Breast epithelium (tissue), 4 donors: ENCODE measurements at regions not wholly inside any gene's neighbourhood (a gene's known extent, or its start where the extent isn't known, plus 50 kb on each side); places are given as distances from the start of the nearest gene placed in this dataset.

Experiments
- DNase-seq, 2 donors: peaks; one replicate each; pipeline ENCODE4 v3.0.0-alpha.2; 2019; ENCODE audit warnings: low spot score in 2 of 2
- H3K27ac ChIP-seq, 2 donors: fragments of 200-600 bp; sonication (generic) in 1 of 2; one replicate each; pipeline ENCODE4 v1.5.1; 2016 to 2019; ENCODE audit warnings: mild to moderate bottlenecking in 1 of 2
- H3K27me3 ChIP-seq, 2 donors: fragments of 200-600 bp; sonication (generic) in 1 of 2; one replicate each; pipeline versions ENCODE4 v1.5.1 to v1.6.0; 2017 to 2019; ENCODE audit warnings: control low read depth in 1 of 2, mild to moderate bottlenecking in 1 of 2
- H3K36me3 ChIP-seq: fragments of 200-600 bp; one replicate; pipeline ENCODE4 v1.5.1; 2019
- H3K4me1 ChIP-seq, 2 donors: fragments of 200-600 bp; sonication (generic); one replicate each; pipeline ENCODE4 v1.5.1; 2016 to 2019; ENCODE audit warnings: control low read depth in 1 of 2
- H3K4me3 ChIP-seq, 3 donors: fragments of 200-600 bp; sonication (generic); 1 replicate in 2 of 3; 2 replicates in 1 of 3; pipeline ENCODE4 v1.5.1; 2016 to 2019; ENCODE audit warnings: mild to moderate bottlenecking in 3 of 3, moderate library complexity in 2 of 3
- H3K9me3 ChIP-seq, 2 donors: fragments of 200-600 bp; sonication (generic) in 1 of 2; one replicate each; pipeline ENCODE4 v1.5.1; 2016 to 2019; ENCODE audit warnings: control low read depth in 1 of 2
- POLR2A ChIP-seq: fragments of 450-650 bp; IDR thresholded peaks from one replicate; pipeline ENCODE4 v1.6.1; 2016; ENCODE audit warnings: antibody characterized with exemption, mild to moderate bottlenecking, moderate library complexity
- POLR2AphosphoS5 ChIP-seq, 3 donors: sonication (generic); formaldehyde crosslinking; IDR thresholded peaks; one replicate each; pipeline ENCODE4 v1.6.1; 2017; ENCODE audit warnings: antibody characterized with exemption in 3 of 3
- intact Hi-C: fragments of 100-400 bp; cut with DNase I; formaldehyde crosslinking; loops from one replicate; pipeline ENCODE4 v1.15.1; 2023; ENCODE audit warnings: low total_unique reads
- TF ChIP-seq, protein P1 (sequence below), 3 donors: fragments of 450-650 bp; IDR thresholded peaks; one replicate each; pipeline ENCODE4 v1.5.1; 2016 to 2017; ENCODE audit warnings: antibody characterized with exemption in 3 of 3, mild to moderate bottlenecking in 3 of 3, moderate library complexity in 3 of 3

DNA sequence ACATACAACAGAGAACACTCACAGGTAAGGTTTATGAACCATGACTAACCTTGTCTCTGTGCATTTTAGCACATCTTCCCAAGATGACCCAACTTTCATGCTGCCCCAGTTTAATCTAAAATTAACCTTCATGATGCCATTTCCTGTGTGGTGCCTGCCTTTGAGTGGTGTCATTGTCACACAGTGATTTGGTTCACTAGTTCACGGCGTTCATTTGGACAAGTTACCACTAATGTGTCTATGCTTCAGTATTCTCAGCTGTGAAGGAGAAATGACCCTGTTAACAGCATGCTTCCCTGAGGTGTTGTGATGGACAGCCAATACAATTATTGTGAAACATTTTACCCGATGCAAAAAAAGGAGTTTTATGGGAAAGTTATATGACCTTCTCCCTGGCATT, 693.1 kb downstream of the RWDD3 start:
- no peak overlapping the region for H3K4me3 ChIP-seq
- no peaks in the 10 kb centered on the region for H3K9me3 ChIP-seq
- intact Hi-C loops, result no loop called here
- H3K36me3 ChIP-seq, result no peaks in the 10 kb centered on the region
- H3K27me3 ChIP-seq, result no peaks in the 10 kb centered on the region
- H3K4me1 ChIP-seq, result no peaks in the 10 kb centered on the region
- H3K27ac ChIP-seq, result no peak overlapping the region
- TF ChIP-seq, protein P1, sequence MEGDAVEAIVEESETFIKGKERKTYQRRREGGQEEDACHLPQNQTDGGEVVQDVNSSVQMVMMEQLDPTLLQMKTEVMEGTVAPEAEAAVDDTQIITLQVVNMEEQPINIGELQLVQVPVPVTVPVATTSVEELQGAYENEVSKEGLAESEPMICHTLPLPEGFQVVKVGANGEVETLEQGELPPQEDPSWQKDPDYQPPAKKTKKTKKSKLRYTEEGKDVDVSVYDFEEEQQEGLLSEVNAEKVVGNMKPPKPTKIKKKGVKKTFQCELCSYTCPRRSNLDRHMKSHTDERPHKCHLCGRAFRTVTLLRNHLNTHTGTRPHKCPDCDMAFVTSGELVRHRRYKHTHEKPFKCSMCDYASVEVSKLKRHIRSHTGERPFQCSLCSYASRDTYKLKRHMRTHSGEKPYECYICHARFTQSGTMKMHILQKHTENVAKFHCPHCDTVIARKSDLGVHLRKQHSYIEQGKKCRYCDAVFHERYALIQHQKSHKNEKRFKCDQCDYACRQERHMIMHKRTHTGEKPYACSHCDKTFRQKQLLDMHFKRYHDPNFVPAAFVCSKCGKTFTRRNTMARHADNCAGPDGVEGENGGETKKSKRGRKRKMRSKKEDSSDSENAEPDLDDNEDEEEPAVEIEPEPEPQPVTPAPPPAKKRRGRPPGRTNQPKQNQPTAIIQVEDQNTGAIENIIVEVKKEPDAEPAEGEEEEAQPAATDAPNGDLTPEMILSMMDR (IDR thresholded peaks at IDR 0.05), result no peak
- no peak for TF ChIP-seq POLR2AphosphoS5 (IDR thresholded peaks at IDR 0.05)
- TF ChIP-seq POLR2A, result no peak
- no peak for DNase-seq

DNA sequence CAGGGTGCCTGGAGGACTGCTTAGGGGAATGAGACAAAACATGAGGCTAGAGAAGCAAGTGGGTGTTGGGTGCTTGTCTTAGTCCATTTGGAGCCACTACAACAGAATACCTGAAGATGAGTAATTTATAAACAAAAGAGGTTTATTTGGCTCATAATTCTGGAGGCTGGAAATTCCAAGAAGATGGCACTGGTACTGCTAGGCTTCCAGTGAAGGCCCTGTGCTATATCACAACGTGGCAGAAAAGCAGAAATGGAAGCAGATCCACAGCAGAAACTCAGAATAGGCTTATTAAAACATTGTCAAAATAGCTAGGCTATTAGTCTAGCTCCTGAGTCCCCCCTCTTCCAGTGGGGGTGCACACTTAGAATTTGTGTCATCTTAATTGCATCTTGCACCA, 701.7 kb downstream of the RWDD3 start:
- intact Hi-C loops, result no loop called here
- Histone ChIP-seq H3K9me3 (no peaks in the 10 kb centered on the region), H3K36me3 (no peaks in the 10 kb centered on the region), H3K27ac (no peak overlapping the region), H3K27me3 (no peaks in the 10 kb centered on the region), H3K4me3 (no peak overlapping the region), H3K4me1 (no peaks in the 10 kb centered on the region)
- DNase-seq, result no peak
- TF ChIP-seq POLR2AphosphoS5 (IDR thresholded peaks at IDR 0.05), result no peak
- TF ChIP-seq POLR2A, result no peak
- TF ChIP-seq, protein P1 (IDR thresholded peaks at IDR 0.05), result no peak

DNA sequence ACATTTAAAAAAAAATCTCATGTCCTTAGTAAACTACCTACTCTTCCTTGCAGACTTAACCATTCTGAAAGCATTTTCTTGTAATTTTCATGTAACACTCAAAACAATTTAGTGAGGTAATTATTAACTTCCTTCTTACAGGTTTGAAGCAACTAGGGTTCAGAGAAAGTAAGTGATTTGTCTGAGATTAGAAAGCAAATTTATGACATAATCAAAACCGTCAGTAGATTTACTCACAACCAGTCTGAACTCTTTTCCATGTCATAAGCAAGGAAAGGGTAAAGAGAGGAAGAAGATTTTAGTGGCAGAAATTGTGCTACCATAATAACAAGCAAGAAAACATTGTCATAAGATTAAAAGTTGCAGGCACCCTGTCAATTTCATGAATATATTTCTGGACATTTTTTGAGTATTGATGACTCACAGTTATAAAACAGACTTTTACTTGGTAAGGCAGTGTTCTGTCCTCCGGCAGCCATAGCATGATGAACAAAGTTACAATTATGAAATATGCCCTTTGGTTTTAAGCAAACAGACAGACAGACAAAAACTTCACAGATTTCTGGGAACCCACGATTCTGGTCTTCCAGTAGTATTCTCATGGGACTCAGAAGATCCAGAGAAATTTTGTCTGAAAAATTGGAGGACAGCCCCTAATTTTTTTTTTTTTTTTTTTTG, 707.2 kb downstream of the RWDD3 start:
- intact Hi-C loops, result no loop called here
- H3K4me1 ChIP-seq, result no peaks in the 10 kb centered on the region
- no peak overlapping the region for H3K4me3 ChIP-seq
- H3K9me3 ChIP-seq, result no peaks in the 10 kb centered on the region
- DNase-seq, result no peak
- H3K36me3 ChIP-seq, result no peaks in the 10 kb centered on the region
- H3K27ac ChIP-seq, result no peak overlapping the region
- TF ChIP-seq, protein P1 (IDR thresholded peaks at IDR 0.05), result no peak
- TF ChIP-seq POLR2A (no peak), POLR2AphosphoS5 (IDR thresholded peaks at IDR 0.05) (no peak)
- no peaks in the 10 kb centered on the region for H3K27me3 ChIP-seq

DNA sequence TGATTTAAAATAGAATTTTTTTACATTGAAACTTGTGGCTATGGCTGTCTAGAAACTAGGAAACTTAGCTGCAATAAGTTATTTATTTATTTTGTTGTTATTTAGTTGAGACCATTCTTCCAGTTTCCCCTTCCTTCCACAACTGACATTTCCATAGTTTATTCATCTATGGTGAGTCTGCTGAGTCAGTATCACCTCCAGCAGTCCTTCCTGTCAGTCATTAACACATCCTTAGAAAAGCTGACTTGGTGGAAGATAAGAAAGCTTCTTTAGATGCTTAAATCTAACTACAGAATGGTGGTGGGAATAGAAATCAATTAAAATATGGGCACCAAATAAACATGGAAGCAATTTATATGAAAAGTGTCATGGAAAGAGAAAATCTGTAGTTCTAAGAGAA, 714.0 kb downstream of the RWDD3 start:
- Histone ChIP-seq H3K9me3 (no peaks in the 10 kb centered on the region), H3K36me3 (no peaks in the 10 kb centered on the region), H3K27me3 (no peaks in the 10 kb centered on the region), H3K4me1 (no peaks in the 10 kb centered on the region), H3K4me3 (no peak overlapping the region), H3K27ac (no peak overlapping the region)
- TF ChIP-seq POLR2A (no peak), POLR2AphosphoS5 (IDR thresholded peaks at IDR 0.05) (no peak)
- TF ChIP-seq, protein P1 (IDR thresholded peaks at IDR 0.05), result no peak
- intact Hi-C loops, result no loop called here
- DNase-seq, result no peak

DNA sequence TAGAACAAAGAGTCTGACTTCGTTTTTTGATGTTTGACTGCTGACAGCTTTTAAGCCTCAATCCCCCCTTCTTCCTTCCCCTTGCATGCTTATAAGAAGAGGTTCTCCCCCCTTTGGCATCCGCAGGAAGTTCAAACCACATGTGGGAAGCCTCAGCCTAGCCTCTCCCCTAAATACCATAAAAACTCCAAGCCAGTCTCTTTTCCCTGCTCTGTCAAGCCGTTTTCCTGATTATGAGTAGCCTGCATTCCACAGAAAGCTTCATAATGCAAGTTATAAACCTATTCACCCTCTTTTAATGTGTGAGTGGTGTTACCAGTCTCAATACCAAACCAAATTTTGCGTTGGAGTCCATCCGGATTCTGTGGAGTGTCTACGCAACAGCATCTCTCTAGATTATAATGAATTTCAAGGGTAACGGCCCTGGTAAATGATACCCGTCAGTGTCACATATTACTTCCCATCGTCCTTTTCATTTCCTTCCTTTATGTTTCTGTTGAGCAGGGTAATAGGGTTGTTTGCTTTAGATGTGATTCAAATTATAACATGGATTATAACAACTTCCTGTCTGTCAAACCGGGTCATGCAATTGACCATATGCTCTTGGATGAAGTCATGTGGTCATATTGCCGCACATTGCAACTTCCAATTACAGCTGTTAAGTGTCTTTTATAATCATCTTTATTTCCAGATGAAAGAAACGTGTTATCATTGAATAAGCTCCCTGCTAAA, 717.5 kb downstream of the RWDD3 start:
- TF ChIP-seq, protein P1 (IDR thresholded peaks at IDR 0.05), result no peak
- TF ChIP-seq POLR2A, result no peak
- H3K27ac ChIP-seq, result no peak overlapping the region
- H3K27me3 ChIP-seq, result no peaks in the 10 kb centered on the region
- H3K9me3 ChIP-seq, result no peaks in the 10 kb centered on the region
- H3K4me1 ChIP-seq, result no peaks in the 10 kb centered on the region
- H3K36me3 ChIP-seq, result no peaks in the 10 kb centered on the region
- intact Hi-C loops, result no loop called here
- H3K4me3 ChIP-seq, result no peak overlapping the region
- no peak for DNase-seq
